K562 (cell line): ENCODE measurements at regions not wholly inside any gene's neighbourhood (a gene's known extent, or its start where the extent isn't known, plus 50 kb on each side); places are given as distances from the start of the nearest gene placed in this dataset.

Source experiments
- ATAC-seq: fragments of 200-7000 bp; cut with Tn5 transposase; 3 replicates; pipeline ENCODE4 v1.9.1; 2020; ENCODE audit warnings: moderate library complexity
- BruUV-seq: library from RNA; stranded (reverse); fragments of 400-500 nt; replicated peaks from 2 replicates; lab custom pipeline; 2021; lab: Mats Ljungman, UMichigan
- CTCF ChIA-PET: fragments of 300-600 bp; formaldehyde crosslinking; extraction: SDS; loops from one replicate; lab custom pipeline; 2021; ENCODE audit warnings: low intra/inter-chr PET ratio; lab: Yijun Ruan, JAX
- POLR2A ChIA-PET: fragments of 300-600, 350-650 bp; sonication (Branson Sonifier 250); formaldehyde crosslinking; extraction: SDS; loops from one replicate; lab custom pipeline; 2021; ENCODE audit warnings: antibody characterized with exemption, inconsistent platforms; lab: Yijun Ruan, JAX
- DNase-seq, 4 experiments: peaks; one replicate each; pipeline versions ENCODE4 v3.0.0 to v3.0.0-alpha.2; 2011 to 2018; ENCODE audit warnings: low spot score in 3 of 4, mixed read lengths in 3 of 4; ENCODE audit errors: extremely low read depth in 1 of 4
- FAIRE-seq: peaks from 2 replicates; lab custom pipeline; 2011; peaks lifted over from hg19 to GRCh38; lab: Jason Lieb, UNC
- H2AFZ ChIP-seq: 2 replicates; pipeline ENCODE4 v1.6.0; 2011; ENCODE audit warnings: low read depth, low read length, control low read depth, inconsistent platforms
- H3K27ac ChIP-seq: fragments of 200-600 bp; 3 replicates; pipeline ENCODE4 v1.8.0; 2011; ENCODE audit warnings: low read depth, mild to moderate bottlenecking, control low read depth, inconsistent platforms, low read length, moderate library complexity, mixed read lengths; ENCODE audit errors: extremely low read depth
- H3K27me3 ChIP-seq, 2 experiments: fragments of 300-600 bp in 1 of 2; 2 replicates in 1 of 2; 3 replicates in 1 of 2; pipeline versions ENCODE4 v1.6.0 to v1.8.0; 2011; ENCODE audit warnings: inconsistent platforms in 2 of 2, low read length in 2 of 2, mild to moderate bottlenecking in 1 of 2, mixed read lengths in 1 of 2, moderate library complexity in 1 of 2; ENCODE audit not compliant: control insufficient read depth in 2 of 2, insufficient read depth in 2 of 2
- H3K36me3 ChIP-seq: fragments of 300-600 bp; 3 replicates; pipeline ENCODE4 v1.8.0; 2011; ENCODE audit warnings: mild to moderate bottlenecking, low read length, inconsistent platforms; ENCODE audit not compliant: control insufficient read depth, insufficient read depth
- H3K4me1 ChIP-seq, 2 experiments: fragments of 200-600 bp in 1 of 2; replicated peaks in 1 of 2; 2 replicates in 1 of 2; 3 replicates in 1 of 2; pipeline versions ENCODE4 v1.5.1 to v1.8.0; 2011; ENCODE audit warnings: inconsistent platforms in 2 of 2, low read length in 2 of 2, mild to moderate bottlenecking in 1 of 2, mixed read lengths in 1 of 2, moderate library complexity in 1 of 2; ENCODE audit not compliant: control insufficient read depth in 2 of 2, insufficient read depth in 2 of 2
- H3K4me2 ChIP-seq: 2 replicates; pipeline ENCODE4 v1.6.1; 2011; ENCODE audit warnings: low read length, control low read depth, inconsistent platforms, mixed read lengths; ENCODE audit not compliant: insufficient read depth
- H3K4me3 ChIP-seq: fragments of 200-600 bp; sonication (generic), shearing (Covaris generic); 2 replicates; pipeline ENCODE4 v1.5.1; 2016; ENCODE audit warnings: control low read depth, inconsistent platforms
- H3K79me2 ChIP-seq: fragments of 200-600 bp; 3 replicates; pipeline ENCODE4 v1.8.0; 2011; ENCODE audit warnings: low read length, inconsistent platforms; ENCODE audit not compliant: control insufficient read depth, insufficient read depth
- H3K9ac ChIP-seq, 2 experiments: 2 replicates each; pipeline versions ENCODE4 v1.6.0 to v1.6.1; 2011; ENCODE audit warnings: low read depth in 2 of 2, low read length in 2 of 2, control low read depth in 1 of 2, inconsistent platforms in 1 of 2, mild to moderate bottlenecking in 1 of 2, mixed read lengths in 1 of 2; ENCODE audit not compliant: insufficient read depth in 1 of 2
- H3K9me1 ChIP-seq: one replicate; pipeline ENCODE4 v1.6.0; 2011; ENCODE audit warnings: inconsistent platforms, mild to moderate bottlenecking, low read length, moderate library complexity; ENCODE audit not compliant: control insufficient read depth, insufficient read depth
- H3K9me3 ChIP-seq: replicated peaks from 2 replicates; pipeline ENCODE4 v1.5.1; 2011; ENCODE audit warnings: low read depth, low read length, inconsistent platforms; ENCODE audit not compliant: control insufficient read depth, insufficient read depth
- H4K20me1 ChIP-seq: replicated peaks from 2 replicates; pipeline ENCODE4 v1.6.1; 2011; ENCODE audit warnings: low read length, inconsistent platforms, mixed read lengths; ENCODE audit not compliant: control insufficient read depth, insufficient read depth
- ADNP ChIP-seq: fragments of 200-800 bp; sonication (Bioruptor generic); IDR thresholded peaks from 2 replicates; pipeline ENCODE4 v1.6.1; 2016; ENCODE audit warnings: missing genetic modification characterization, missing compliant biosample characterization
- ARID1B ChIP-seq: fragments of 450-650 bp; IDR thresholded peaks from 2 replicates; pipeline ENCODE4 v1.6.1; 2016; ENCODE audit warnings: antibody characterized with exemption, mild to moderate bottlenecking, inconsistent platforms
- ATF7 ChIP-seq: fragments of 450-650 bp; IDR thresholded peaks from 2 replicates; pipeline ENCODE4 v1.7.1; 2014; ENCODE audit warnings: mild to moderate bottlenecking, moderate library complexity
- C11orf30 ChIP-seq: fragments of 450-650 bp; IDR thresholded peaks from 2 replicates; pipeline ENCODE4 v1.6.1; 2016; ENCODE audit warnings: low read depth, mild to moderate bottlenecking
- CTBP1 ChIP-seq: fragments of 450-650 bp; IDR thresholded peaks from 2 replicates; pipeline ENCODE4 v1.6.1; 2016; ENCODE audit warnings: borderline replicate concordance
- ESRRB ChIP-seq: fragments of 250-450 bp; sonication (Bioruptor Pico); IDR thresholded peaks from 2 replicates; pipeline ENCODE4 v1.5.0; 2020; ENCODE audit warnings: mild to moderate bottlenecking, moderate library complexity, borderline replicate concordance
- FOSL1 ChIP-seq: fragments of 200-800 bp; sonication (Bioruptor generic); conservative IDR thresholded peaks from 2 replicates; pipeline ENCODE4 v1.6.1; 2016; ENCODE audit warnings: missing genetic modification characterization, missing compliant biosample characterization
- MAZ ChIP-seq, 2 experiments: fragments of 450-650 bp in 1 of 2; sonication (generic) in 1 of 2; formaldehyde crosslinking; IDR thresholded peaks in 1 of 2; conservative IDR thresholded peaks in 1 of 2; 2 replicates each; pipeline versions ENCODE4 v1.4.0 to v1.5.0; 2020; ENCODE audit warnings: mild to moderate bottlenecking in 1 of 2, missing genetic modification reagents in 1 of 2
- NFE2 ChIP-seq: IDR thresholded peaks from 2 replicates; pipeline ENCODE4 v1.6.1; 2014; ENCODE audit warnings: antibody characterized with exemption, low read depth
- NRF1 ChIP-seq, 2 experiments: fragments of 450-650 bp; IDR thresholded peaks in 1 of 2; conservative IDR thresholded peaks in 1 of 2; 2 replicates each; pipeline ENCODE4 v1.6.1; 2014; ENCODE audit warnings: mild to moderate bottlenecking in 2 of 2
- YY1 ChIP-seq, 3 experiments: IDR thresholded peaks; 2 replicates each; pipeline ENCODE4 v1.6.1; 2011; ENCODE audit warnings: low read length in 2 of 3, mild to moderate bottlenecking in 2 of 3, moderate library complexity in 2 of 3, borderline replicate concordance in 1 of 3, control low read depth in 1 of 3, low read depth in 1 of 3; ENCODE audit not compliant: insufficient read depth in 3 of 3, insufficient replicate concordance in 2 of 3, control insufficient read depth in 1 of 3, insufficient read length in 1 of 3; ENCODE audit errors: extremely low read depth in 1 of 3
- WGBS: fragments of 100-300 bp; shearing (Covaris generic); methylation state at CpG from one replicate; pipeline ENCODE4 v1.1.6; 2016; ENCODE audit warnings: low coverage, mixed read lengths; ENCODE audit not compliant: insufficient coverage; ENCODE audit errors: missing lambda C conversion rate; 5-methylcytosine and 5-hydroxymethylcytosine counted together
- in situ Hi-C: fragments of 300-500 bp; cut with MboI; formaldehyde crosslinking; loops from 4 replicates; pipeline ENCODE4 v1.15.0; 2018; ENCODE audit warnings: inconsistent platforms, mixed read lengths
- intact Hi-C: fragments of 100-400 bp; cut with micrococcal nuclease; formaldehyde crosslinking; loops from 2 replicates; pipeline ENCODE4 v1.14.2; 2022
- TF ChIP-seq, protein P1 (sequence below): fragments of 200-400 bp; formaldehyde crosslinking; IDR thresholded peaks from 2 replicates; pipeline ENCODE4 v1.6.1; 2017; ENCODE audit warnings: mild to moderate bottlenecking, low read depth, low read length, moderate library complexity
- TF ChIP-seq, protein P2 (sequence below): sonication (generic); formaldehyde crosslinking; IDR thresholded peaks from 2 replicates; pipeline ENCODE4 v1.9.0; 2022; ENCODE audit warnings: mild to moderate bottlenecking, missing genetic modification reagents
- TF ChIP-seq, protein P3 (sequence below): fragments of 450-650 bp; IDR thresholded peaks from 2 replicates; pipeline ENCODE4 v1.6.1; 2016

DNA sequence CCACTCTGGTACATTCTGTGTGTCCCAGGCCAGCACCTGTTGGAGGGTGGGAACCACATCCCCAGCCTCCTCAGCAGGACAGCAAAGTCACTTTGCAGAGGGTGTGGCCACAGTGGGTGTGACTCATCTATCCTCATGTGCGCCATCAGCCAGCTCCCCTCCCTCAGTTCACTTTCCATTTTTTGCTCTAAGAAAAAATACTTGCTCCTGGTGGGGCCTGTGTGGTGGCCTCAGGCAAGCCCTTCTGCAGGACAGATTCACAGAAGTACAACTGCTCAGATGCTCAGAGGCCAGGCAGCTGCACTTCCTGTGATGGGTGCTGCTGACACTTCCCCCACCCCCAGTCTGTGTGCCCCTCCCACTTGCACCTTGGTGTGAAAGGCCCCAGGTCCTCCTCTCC lies 78.3 kb upstream of the ALDH1L1 start:
- Histone ChIP-seq H3K27ac (no peak overlapping the region), H3K4me2 (no peak overlapping the region; the same call in 1 of the 2 replicates), H3K27me3 (peaks cover 0 to 19% of the 10 kb centered on the region in 2 experiments; a peak in 2 of 5 replicates), H3K79me2 (no peaks in the 10 kb centered on the region), H3K9me3 (no peaks in the 10 kb centered on the region), H2AFZ (peak overlapping the region; percentile 32; the same call in 1 of the 2 replicates), H3K4me1 (peaks cover 4 to 5% of the 10 kb centered on the region in 2 experiments; a peak in 3 of 5 replicates), H4K20me1 (no peaks in the 10 kb centered on the region), H3K9me1 (no peaks in the 10 kb centered on the region), H3K36me3 (no peaks in the 10 kb centered on the region), H3K9ac (no peak overlapping the region), H3K4me3 (no peak overlapping the region)
- POLR2A ChIA-PET: interaction anchor here (0.5 to 0.6 kb wide), 2 partner anchors 409 to 1176 kb away, joined by 3 read pairs; no protein-coding TSS in a partner anchor
- peak; percentile 44 to 59 (median 52) for DNase-seq
- FAIRE-seq: peak; percentile 75
- ATAC-seq: peak; percentile 91
- no TSS peak for BruUV-seq
- intact Hi-C loops (loop anchor here (1.0 kb wide), 1 partner anchor 131 kb away; no protein-coding TSS in a partner anchor), in situ Hi-C loops (no loop called here)
- CTCF ChIA-PET: interaction anchor here (0.9 kb wide), 1 partner anchor 131 kb away, joined by 3 read pairs; no protein-coding TSS in a partner anchor
- 0% methylated on average over 1 of the region's 1 CpG for WGBS
- 0 out of 2 replicates have a peak, but pooled peaks have one; percentile 28 for TF ChIP-seq C11orf30
- TF ChIP-seq ESRRB: no peak
- TF ChIP-seq, protein P1, sequence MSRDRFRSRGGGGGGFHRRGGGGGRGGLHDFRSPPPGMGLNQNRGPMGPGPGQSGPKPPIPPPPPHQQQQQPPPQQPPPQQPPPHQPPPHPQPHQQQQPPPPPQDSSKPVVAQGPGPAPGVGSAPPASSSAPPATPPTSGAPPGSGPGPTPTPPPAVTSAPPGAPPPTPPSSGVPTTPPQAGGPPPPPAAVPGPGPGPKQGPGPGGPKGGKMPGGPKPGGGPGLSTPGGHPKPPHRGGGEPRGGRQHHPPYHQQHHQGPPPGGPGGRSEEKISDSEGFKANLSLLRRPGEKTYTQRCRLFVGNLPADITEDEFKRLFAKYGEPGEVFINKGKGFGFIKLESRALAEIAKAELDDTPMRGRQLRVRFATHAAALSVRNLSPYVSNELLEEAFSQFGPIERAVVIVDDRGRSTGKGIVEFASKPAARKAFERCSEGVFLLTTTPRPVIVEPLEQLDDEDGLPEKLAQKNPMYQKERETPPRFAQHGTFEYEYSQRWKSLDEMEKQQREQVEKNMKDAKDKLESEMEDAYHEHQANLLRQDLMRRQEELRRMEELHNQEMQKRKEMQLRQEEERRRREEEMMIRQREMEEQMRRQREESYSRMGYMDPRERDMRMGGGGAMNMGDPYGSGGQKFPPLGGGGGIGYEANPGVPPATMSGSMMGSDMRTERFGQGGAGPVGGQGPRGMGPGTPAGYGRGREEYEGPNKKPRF: no peak
- 0 out of 4 replicates have a peak, but pooled peaks of 1 of the 2 experiments have one; percentile 9 for TF ChIP-seq MAZ (CRISPR knock-in tag; conservative IDR thresholded peaks at IDR 0.05 in 1 of 2, IDR thresholded peaks at IDR 0.05 in 1 of 2)
- TF ChIP-seq ATF7: peak; percentile 19; the same call in 1 of the 2 replicates
- peak in 1 of 3 experiments; percentile 20 for TF ChIP-seq YY1 (IDR thresholded peaks at IDR 0.05; ENCODE audit: borderline replicate concordance in 1 of 3, control insufficient read depth in 1 of 3, extremely low read depth in 1 of 3, insufficient read depth in 3 of 3, insufficient read length in 1 of 3, insufficient replicate concordance in 2 of 3, low read depth in 1 of 3, low read length in 2 of 3)
- no peak for TF ChIP-seq ADNP
- TF ChIP-seq, protein P2, sequence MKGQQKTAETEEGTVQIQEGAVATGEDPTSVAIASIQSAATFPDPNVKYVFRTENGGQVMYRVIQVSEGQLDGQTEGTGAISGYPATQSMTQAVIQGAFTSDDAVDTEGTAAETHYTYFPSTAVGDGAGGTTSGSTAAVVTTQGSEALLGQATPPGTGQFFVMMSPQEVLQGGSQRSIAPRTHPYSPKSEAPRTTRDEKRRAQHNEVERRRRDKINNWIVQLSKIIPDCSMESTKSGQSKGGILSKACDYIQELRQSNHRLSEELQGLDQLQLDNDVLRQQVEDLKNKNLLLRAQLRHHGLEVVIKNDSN (CRISPR knock-in tag): no peak
- TF ChIP-seq ARID1B: 0 out of 2 replicates have a peak, but pooled peaks have one; percentile 18
- TF ChIP-seq NRF1 (conservative IDR thresholded peaks at IDR 0.05 in 1 of 2, IDR thresholded peaks at IDR 0.05 in 1 of 2): no peak
- peak; percentile 67 for TF ChIP-seq FOSL1 (tag)
- TF ChIP-seq, protein P3, sequence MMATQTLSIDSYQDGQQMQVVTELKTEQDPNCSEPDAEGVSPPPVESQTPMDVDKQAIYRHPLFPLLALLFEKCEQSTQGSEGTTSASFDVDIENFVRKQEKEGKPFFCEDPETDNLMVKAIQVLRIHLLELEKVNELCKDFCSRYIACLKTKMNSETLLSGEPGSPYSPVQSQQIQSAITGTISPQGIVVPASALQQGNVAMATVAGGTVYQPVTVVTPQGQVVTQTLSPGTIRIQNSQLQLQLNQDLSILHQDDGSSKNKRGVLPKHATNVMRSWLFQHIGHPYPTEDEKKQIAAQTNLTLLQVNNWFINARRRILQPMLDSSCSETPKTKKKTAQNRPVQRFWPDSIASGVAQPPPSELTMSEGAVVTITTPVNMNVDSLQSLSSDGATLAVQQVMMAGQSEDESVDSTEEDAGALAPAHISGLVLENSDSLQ: peak; percentile 57; the same call in 1 of the 2 replicates
- peak; percentile 44; the same call in 1 of the 2 replicates for TF ChIP-seq CTBP1
- peak; percentile 59 for TF ChIP-seq NFE2
